ENCODE measurements at regions not wholly inside any gene's neighbourhood (a gene's known extent, or its start where the extent isn't known, plus 50 kb on each side); places are given as distances from the start of the nearest gene placed in this dataset.
"Not testable (repeated sequence)": the region's sequence is repeated elsewhere in the genome, so short reads cannot be mapped to it uniquely, and the experiment has no call there.

- no peaks in the 10 kb centered on the region for H3K4me1 ChIP-seq (ENCODE audit: insufficient read depth, low read length)
- no peak overlapping the region for H3K4me3 ChIP-seq (ENCODE audit: low read length)
- H3K27me3 ChIP-seq (ENCODE audit: insufficient read depth, low read length) = no peaks in the 10 kb centered on the region
- no peak overlapping the region for H3K9ac ChIP-seq (ENCODE audit: low read depth, low read length)
- H3K9me3 ChIP-seq (ENCODE audit: insufficient read depth, low read depth, low read length) = no peaks in the 10 kb centered on the region
- H3K36me3 ChIP-seq (ENCODE audit: insufficient read depth, low read depth, low read length) = no peaks in the 10 kb centered on the region
- H3K27ac ChIP-seq (ENCODE audit: low read length) = no peak overlapping the region
Measured at GRCh38 chr20:57779401-57780003, 69.7 kb upstream of the PMEPA1 start.

DNA sequence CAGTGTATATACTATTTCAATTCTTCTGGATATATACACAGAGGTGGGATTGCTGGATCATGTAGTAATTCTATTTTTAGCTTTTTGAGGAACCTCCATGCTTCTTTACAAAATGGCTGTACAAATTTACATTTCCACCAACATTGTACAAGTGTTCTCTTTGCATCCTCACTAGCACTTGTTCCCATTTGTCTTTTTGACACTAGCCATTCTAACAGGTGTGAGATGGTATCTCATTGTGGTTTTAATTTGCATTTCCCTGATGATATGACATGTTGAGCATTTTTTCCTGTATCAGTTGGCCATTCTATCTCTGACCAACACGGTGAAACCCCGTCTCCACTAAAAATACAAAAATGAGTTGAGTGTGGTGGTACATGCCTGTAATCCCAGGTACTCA lies 68.1 kb upstream of the PMEPA1 start:
- H3K36me3 ChIP-seq (ENCODE audit: insufficient read depth, low read depth, low read length) = no peaks in the 10 kb centered on the region
- no peak overlapping the region for H3K9ac ChIP-seq (ENCODE audit: low read depth, low read length)
- no peaks in the 10 kb centered on the region for H3K4me1 ChIP-seq (ENCODE audit: insufficient read depth, low read length)
- H3K9me3 ChIP-seq (ENCODE audit: insufficient read depth, low read depth, low read length) = no peaks in the 10 kb centered on the region
- H3K27me3 ChIP-seq (ENCODE audit: insufficient read depth, low read length) = no peaks in the 10 kb centered on the region
- H3K4me3 ChIP-seq (ENCODE audit: low read length) = no peak overlapping the region
- H3K27ac ChIP-seq (ENCODE audit: low read length) = no peak overlapping the region

DNA sequence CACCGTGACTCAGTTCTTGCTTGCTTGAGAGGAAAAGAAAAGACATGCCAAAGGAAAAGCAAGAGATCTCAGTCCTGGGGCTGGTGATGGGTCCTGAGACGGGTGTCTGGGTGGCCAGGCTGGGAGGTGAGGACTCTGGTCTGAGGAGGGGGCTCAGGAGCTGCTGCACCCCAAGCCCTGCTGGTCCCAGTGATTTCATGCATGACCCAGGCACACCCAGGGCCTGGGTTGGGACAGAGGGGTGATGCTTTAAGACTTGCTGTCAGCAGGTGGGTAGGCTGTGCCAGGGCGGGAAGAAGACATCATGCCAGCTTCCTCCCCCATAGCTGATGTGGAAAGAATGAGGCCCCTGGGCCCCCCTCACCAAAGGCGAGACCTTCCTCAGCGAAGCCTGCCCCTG lies 65.1 kb upstream of the PMEPA1 start:
- Histone ChIP-seq H3K27ac (ENCODE audit: low read length) (no peak overlapping the region), H3K27me3 (ENCODE audit: insufficient read depth, low read length) (no peaks in the 10 kb centered on the region), H3K36me3 (ENCODE audit: insufficient read depth, low read depth, low read length) (no peaks in the 10 kb centered on the region), H3K4me3 (ENCODE audit: low read length) (no peak overlapping the region), H3K9ac (ENCODE audit: low read depth, low read length) (no peak overlapping the region), H3K9me3 (ENCODE audit: insufficient read depth, low read depth, low read length) (no peaks in the 10 kb centered on the region), H3K4me1 (ENCODE audit: insufficient read depth, low read length) (peaks cover 4% of the 10 kb centered on the region)

GRCh38 chr20:57774111-57774880 lies 64.5 kb upstream of the PMEPA1 start:
- Histone ChIP-seq H3K27ac (ENCODE audit: low read length) (no peak overlapping the region), H3K4me1 (ENCODE audit: insufficient read depth, low read length) (peaks cover 4% of the 10 kb centered on the region), H3K36me3 (ENCODE audit: insufficient read depth, low read depth, low read length) (no peaks in the 10 kb centered on the region)

DNA sequence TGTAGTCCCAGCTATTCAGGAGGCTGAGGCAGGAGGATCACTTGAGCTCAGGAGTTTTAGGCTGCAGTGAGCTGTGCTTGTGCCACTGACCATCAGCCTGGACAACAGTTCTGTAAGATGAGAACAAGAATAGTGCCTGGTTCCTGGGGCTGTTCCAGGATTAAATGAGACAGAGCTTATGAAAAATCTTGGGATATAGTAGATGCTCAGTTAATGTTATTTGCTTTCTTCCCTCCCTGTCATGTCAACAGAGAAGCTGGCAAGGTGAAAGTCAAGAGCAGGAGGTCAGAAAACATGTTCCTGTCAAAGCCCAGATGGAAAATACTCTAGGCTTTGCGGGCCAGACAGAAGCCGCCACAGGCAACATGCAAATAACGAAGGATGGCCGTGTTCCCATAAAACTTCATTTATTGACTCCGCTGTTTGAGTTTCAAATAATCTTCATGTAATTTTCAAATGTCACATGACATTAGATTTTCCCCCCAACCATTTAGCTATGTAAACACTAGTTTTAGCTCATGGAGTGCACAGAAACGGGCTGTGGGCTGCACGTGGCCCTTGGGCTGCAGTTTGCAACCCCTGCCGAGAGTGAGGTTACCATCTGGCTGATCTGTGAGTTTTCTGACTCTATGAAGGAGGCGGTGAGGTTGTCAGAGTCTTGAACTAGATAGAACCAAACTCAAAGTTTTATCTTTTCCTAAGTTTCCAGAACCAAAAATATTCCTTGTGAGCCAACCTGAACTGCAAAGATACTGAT lies 63.4 kb upstream of the PMEPA1 start:
- Histone ChIP-seq H3K4me1 (ENCODE audit: insufficient read depth, low read length) (peaks cover 4% of the 10 kb centered on the region), H3K9me3 (ENCODE audit: insufficient read depth, low read depth, low read length) (no peaks in the 10 kb centered on the region), H3K27me3 (ENCODE audit: insufficient read depth, low read length) (no peaks in the 10 kb centered on the region), H3K27ac (ENCODE audit: low read length) (no peak overlapping the region), H3K36me3 (ENCODE audit: insufficient read depth, low read depth, low read length) (no peaks in the 10 kb centered on the region), H3K4me3 (ENCODE audit: low read length) (no peak overlapping the region), H3K9ac (ENCODE audit: low read depth, low read length) (no peak overlapping the region)

More at GRCh38 chr20:57774111-57774880, 64.5 kb upstream of the PMEPA1 start:
- Histone ChIP-seq H3K27me3 (ENCODE audit: insufficient read depth, low read length) (no peaks in the 10 kb centered on the region), H3K9ac (ENCODE audit: low read depth, low read length) (no peak overlapping the region), H3K4me3 (ENCODE audit: low read length) (no peak overlapping the region), H3K9me3 (ENCODE audit: insufficient read depth, low read depth, low read length) (no peaks in the 10 kb centered on the region)

DNA sequence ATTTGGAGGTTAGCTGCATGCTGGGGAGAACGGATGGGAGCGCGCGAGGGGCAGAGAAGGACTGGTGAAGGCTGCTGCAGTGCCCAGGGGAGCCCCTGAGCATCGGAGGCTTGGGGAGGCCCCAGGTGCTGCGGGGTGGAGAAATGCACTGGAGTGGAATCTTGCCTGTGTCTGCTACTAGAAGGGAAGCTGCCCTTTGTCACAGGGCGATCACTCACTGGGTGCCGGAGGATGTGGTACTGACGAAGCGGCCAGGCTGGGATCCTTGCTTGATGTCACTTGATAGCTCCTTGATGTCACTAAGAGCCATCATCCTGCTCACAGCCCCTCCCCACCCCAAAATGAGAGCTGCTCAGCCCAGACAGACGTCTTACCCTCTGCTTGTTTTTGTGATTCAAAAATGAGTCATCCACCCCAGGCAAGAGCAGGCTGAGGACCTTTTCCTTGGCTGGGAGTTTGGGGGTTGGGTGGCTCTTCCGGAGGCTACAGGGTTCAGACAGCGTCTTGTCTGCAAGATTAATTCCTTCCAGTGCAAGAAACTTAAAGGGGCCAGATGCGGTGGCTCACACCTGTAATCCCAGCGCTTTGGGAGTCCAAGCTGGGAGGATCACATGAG lies 62.6 kb upstream of the PMEPA1 start:
- Histone ChIP-seq H3K9ac (ENCODE audit: low read depth, low read length) (no peak overlapping the region), H3K27ac (ENCODE audit: low read length) (no peak overlapping the region), H3K36me3 (ENCODE audit: insufficient read depth, low read depth, low read length) (no peaks in the 10 kb centered on the region), H3K9me3 (ENCODE audit: insufficient read depth, low read depth, low read length) (no peaks in the 10 kb centered on the region), H3K4me3 (ENCODE audit: low read length) (no peak overlapping the region), H3K27me3 (ENCODE audit: insufficient read depth, low read length) (no peaks in the 10 kb centered on the region), H3K4me1 (ENCODE audit: insufficient read depth, low read length) (peaks cover 4% of the 10 kb centered on the region)

- H3K9me3 ChIP-seq (ENCODE audit: insufficient read depth, low read depth, low read length) = no peaks in the 10 kb centered on the region
- H3K9ac ChIP-seq (ENCODE audit: low read depth, low read length) = no peak overlapping the region
Measured at GRCh38 chr20:57770852-57771720, 61.3 kb upstream of the PMEPA1 start.

DNA sequence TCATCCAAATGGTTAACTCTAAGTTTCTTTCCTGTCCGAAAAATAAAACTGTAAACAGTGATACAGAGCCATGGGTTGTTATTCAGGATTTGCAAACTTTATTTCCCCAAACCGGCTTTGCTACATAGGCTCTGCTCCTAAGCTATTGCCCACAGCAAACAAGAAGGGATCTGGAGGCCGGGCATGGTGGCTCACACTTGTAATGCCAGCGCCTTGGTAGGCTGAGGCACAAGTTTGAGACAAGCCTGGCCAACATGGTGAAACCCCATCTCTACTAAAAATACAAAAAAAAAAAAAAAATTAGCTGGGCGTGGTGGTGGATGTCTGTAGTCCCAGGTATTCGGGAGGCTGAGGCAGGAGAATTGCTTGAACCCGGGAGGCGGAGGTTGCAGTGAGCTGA lies 60.6 kb upstream of the PMEPA1 start:
- not testable (repeated sequence) for H3K4me3 ChIP-seq (ENCODE audit: low read length); H3K27me3 ChIP-seq (ENCODE audit: insufficient read depth, low read length); H3K36me3 ChIP-seq (ENCODE audit: insufficient read depth, low read depth, low read length); H3K9me3 ChIP-seq (ENCODE audit: insufficient read depth, low read depth, low read length); H3K4me1 ChIP-seq (ENCODE audit: insufficient read depth, low read length); H3K9ac ChIP-seq (ENCODE audit: low read depth, low read length); H3K27ac ChIP-seq (ENCODE audit: low read length)

More at GRCh38 chr20:57770852-57771720, 61.3 kb upstream of the PMEPA1 start:
- H3K4me3 ChIP-seq (ENCODE audit: low read length) = no peak overlapping the region
- H3K27ac ChIP-seq (ENCODE audit: low read length) = no peak overlapping the region
- H3K4me1 ChIP-seq (ENCODE audit: insufficient read depth, low read length) = peaks cover 4% of the 10 kb centered on the region
- no peaks in the 10 kb centered on the region for H3K27me3 ChIP-seq (ENCODE audit: insufficient read depth, low read length)
- no peaks in the 10 kb centered on the region for H3K36me3 ChIP-seq (ENCODE audit: insufficient read depth, low read depth, low read length)

GRCh38 chr20:57769756-57770155 lies 59.9 kb upstream of the PMEPA1 start:
- H3K9ac ChIP-seq (ENCODE audit: low read depth, low read length) = no peak overlapping the region
- no peak overlapping the region for H3K27ac ChIP-seq (ENCODE audit: low read length)
- H3K4me1 ChIP-seq (ENCODE audit: insufficient read depth, low read length) = peaks cover 4% of the 10 kb centered on the region
- H3K9me3 ChIP-seq (ENCODE audit: insufficient read depth, low read depth, low read length) = no peaks in the 10 kb centered on the region
- H3K27me3 ChIP-seq (ENCODE audit: insufficient read depth, low read length) = no peaks in the 10 kb centered on the region
- H3K36me3 ChIP-seq (ENCODE audit: insufficient read depth, low read depth, low read length) = no peaks in the 10 kb centered on the region
- H3K4me3 ChIP-seq (ENCODE audit: low read length) = no peak overlapping the region

DNA sequence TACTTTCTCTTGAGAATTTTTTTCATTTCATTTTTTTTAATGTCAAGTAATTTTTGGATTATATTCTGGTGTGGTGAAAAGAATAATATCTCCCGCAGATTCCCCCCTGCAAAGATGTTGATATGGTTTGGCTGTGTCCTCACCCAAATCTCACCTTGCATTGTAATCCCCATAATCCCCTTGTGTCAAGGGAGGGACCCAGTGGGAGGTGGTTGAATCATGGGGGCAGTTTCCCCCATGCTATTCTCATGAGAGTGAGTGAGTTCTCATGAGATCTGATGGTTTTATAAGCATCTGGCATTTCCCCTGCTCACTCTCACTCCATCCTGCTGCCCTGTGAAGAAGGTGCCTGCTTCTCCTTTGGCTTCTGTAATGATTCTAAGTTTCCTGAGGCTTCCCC lies 58.7 kb upstream of the PMEPA1 start:
- Histone ChIP-seq H3K9ac (ENCODE audit: low read depth, low read length) (no peak overlapping the region), H3K27ac (ENCODE audit: low read length) (no peak overlapping the region), H3K36me3 (ENCODE audit: insufficient read depth, low read depth, low read length) (no peaks in the 10 kb centered on the region), H3K27me3 (ENCODE audit: insufficient read depth, low read length) (no peaks in the 10 kb centered on the region), H3K4me1 (ENCODE audit: insufficient read depth, low read length) (peaks cover 4% of the 10 kb centered on the region), H3K9me3 (ENCODE audit: insufficient read depth, low read depth, low read length) (no peaks in the 10 kb centered on the region), H3K4me3 (ENCODE audit: low read length) (no peak overlapping the region)

GRCh38 chr20:57767441-57767840 lies 57.6 kb upstream of the PMEPA1 start:
- Histone ChIP-seq H3K36me3 (ENCODE audit: insufficient read depth, low read depth, low read length) (no peaks in the 10 kb centered on the region), H3K4me3 (ENCODE audit: low read length) (no peak overlapping the region), H3K9me3 (ENCODE audit: insufficient read depth, low read depth, low read length) (no peaks in the 10 kb centered on the region), H3K9ac (ENCODE audit: low read depth, low read length) (no peak overlapping the region), H3K4me1 (ENCODE audit: insufficient read depth, low read length) (peaks cover 4% of the 10 kb centered on the region), H3K27me3 (ENCODE audit: insufficient read depth, low read length) (no peaks in the 10 kb centered on the region), H3K27ac (ENCODE audit: low read length) (no peak overlapping the region)

All from iPS-20b (cell line).